ENCODE measurements at regions not wholly inside any gene's neighbourhood (a gene's known extent, or its start where the extent isn't known, plus 50 kb on each side); places are given as distances from the start of the nearest gene placed in this dataset.

DNA sequence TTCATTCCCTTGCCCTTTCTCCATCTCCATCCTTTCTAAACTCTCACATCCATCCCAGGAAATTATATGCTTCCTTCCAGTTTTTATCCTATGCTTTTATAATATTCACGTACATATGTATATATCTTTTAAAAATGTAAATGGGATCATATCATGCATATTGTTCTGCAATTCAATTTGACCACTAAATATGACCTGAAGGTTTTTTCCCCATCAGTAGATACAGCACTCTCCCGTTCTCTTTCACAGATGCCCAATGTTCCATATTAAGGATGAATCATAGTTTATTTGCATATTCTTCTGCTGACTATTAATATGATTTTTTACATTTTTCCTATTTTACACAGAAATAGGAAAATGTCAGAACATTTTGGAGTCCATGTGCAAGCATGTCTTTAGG is 213.3 kb upstream of the PARD3B start:
- CTCF ChIA-PET: no interaction called here
- Histone ChIP-seq H3K27me3 (replicated peaks in 1 of 4; ENCODE audit: control extremely low read depth in 1 of 4, control insufficient read depth in 3 of 4, insufficient read depth in 4 of 4, low read length in 3 of 4) (peaks cover 0 to 3% (median 0%) of the 10 kb centered on the region in 4 experiments), H3K4me2 (replicated peaks; ENCODE audit: low read depth, low read length, poor library complexity, severe bottlenecking) (no peak overlapping the region), H4K20me1 (ENCODE audit: control insufficient read depth, insufficient read depth, low read length, poor library complexity, severe bottlenecking) (no peaks in the 10 kb centered on the region), H3K27ac (ENCODE audit: low read length in 2 of 2) (no peak overlapping the region), H3K36me3 (replicated peaks in 1 of 2; ENCODE audit: control extremely low read depth in 1 of 2, control insufficient read depth in 1 of 2, extremely low read depth in 1 of 2, insufficient read depth in 2 of 2, low read length in 1 of 2) (no peaks in the 10 kb centered on the region), H3K79me2 (ENCODE audit: control insufficient read depth, insufficient read depth, low read length) (no peaks in the 10 kb centered on the region), H3K4me1 (ENCODE audit: control insufficient read depth in 2 of 2, insufficient read depth in 2 of 2, low read length in 2 of 2) (no peaks in the 10 kb centered on the region), H3K9ac (ENCODE audit: low read length) (no peak overlapping the region), H3K9me3 (ENCODE audit: control extremely low read depth in 1 of 3, control insufficient read depth in 2 of 3, insufficient read depth in 1 of 3, low read length in 2 of 3) (no peaks in the 10 kb centered on the region), H3K4me3 (ENCODE audit: control extremely low read depth in 1 of 5, extremely low read depth in 1 of 5, insufficient read depth in 1 of 5, low read depth in 2 of 5, low read length in 4 of 5) (no peak overlapping the region), H2AFZ (ENCODE audit: insufficient read depth, low read depth, low read length, poor library complexity, severe bottlenecking) (no peak overlapping the region)
- no CpG with 5 or more reads among the region's 2 CpGs for WGBS (ENCODE audit: insufficient coverage)
- H3K9me3 Mint-ChIP-seq (ENCODE audit: insufficient read depth): no peaks in the 10 kb centered on the region
- DNase-seq (no peak), ATAC-seq (ENCODE audit: low read depth) (no peak)
- POLR2A ChIA-PET: no interaction called here
- H3K27ac Mint-ChIP-seq: no peak overlapping the region
- no peaks in the 10 kb centered on the region for H3K4me1 Mint-ChIP-seq
- no peak for TF ChIP-seq CTCF (IDR thresholded peaks at IDR 0.05)
- no peak for TF ChIP-seq EZH2 (IDR thresholded peaks at IDR 0.05; ENCODE audit: borderline replicate concordance, insufficient read depth, low read depth, low read length, poor library complexity, severe bottlenecking)
- peaks cover 13% of the 10 kb centered on the region for H3K27me3 Mint-ChIP-seq
- no peak overlapping the region for H3K4me3 Mint-ChIP-seq
- intact Hi-C loops (cut with micrococcal nuclease): no loop called here

GRCh38 chr2:204332706-204333105 is 212.6 kb upstream of the PARD3B start:
- H3K4me1 Mint-ChIP-seq: no peaks in the 10 kb centered on the region
- H3K9me3 ChIP-seq (ENCODE audit: control extremely low read depth in 1 of 3, control insufficient read depth in 2 of 3, insufficient read depth in 1 of 3, low read length in 2 of 3): no peaks in the 10 kb centered on the region
- peaks cover 0 to 3% (median under 1%) of the 10 kb centered on the region in 4 experiments for H3K27me3 ChIP-seq (replicated peaks in 1 of 4; ENCODE audit: control extremely low read depth in 1 of 4, control insufficient read depth in 3 of 4, insufficient read depth in 4 of 4, low read length in 3 of 4)
- H3K27ac ChIP-seq (ENCODE audit: low read length in 2 of 2): no peak overlapping the region
- peaks cover 16% of the 10 kb centered on the region for H3K27me3 Mint-ChIP-seq
- ChIA-PET CTCF (no interaction called here), POLR2A (no interaction called here)
- ATAC-seq (ENCODE audit: low read depth): no peak
- no peaks in the 10 kb centered on the region for H3K36me3 ChIP-seq (replicated peaks in 1 of 2; ENCODE audit: control extremely low read depth in 1 of 2, control insufficient read depth in 1 of 2, extremely low read depth in 1 of 2, insufficient read depth in 2 of 2, low read length in 1 of 2)
- H3K79me2 ChIP-seq (ENCODE audit: control insufficient read depth, insufficient read depth, low read length): no peaks in the 10 kb centered on the region
- H4K20me1 ChIP-seq (ENCODE audit: control insufficient read depth, insufficient read depth, low read length, poor library complexity, severe bottlenecking): no peaks in the 10 kb centered on the region
- intact Hi-C loops (cut with micrococcal nuclease): no loop called here
- no peak overlapping the region for H3K27ac Mint-ChIP-seq
- no peak for DNase-seq
- no peak overlapping the region for H2AFZ ChIP-seq (ENCODE audit: insufficient read depth, low read depth, low read length, poor library complexity, severe bottlenecking)
- TF ChIP-seq EZH2 (IDR thresholded peaks at IDR 0.05; ENCODE audit: borderline replicate concordance, insufficient read depth, low read depth, low read length, poor library complexity, severe bottlenecking): no peak
- H3K4me3 Mint-ChIP-seq: no peak overlapping the region
- H3K9me3 Mint-ChIP-seq (ENCODE audit: insufficient read depth): no peaks in the 10 kb centered on the region
- WGBS (ENCODE audit: insufficient coverage): no CpG with 5 or more reads among the region's 3 CpGs
- H3K4me3 ChIP-seq (ENCODE audit: control extremely low read depth in 1 of 5, extremely low read depth in 1 of 5, insufficient read depth in 1 of 5, low read depth in 2 of 5, low read length in 4 of 5): no peak overlapping the region
- no peak overlapping the region for H3K4me2 ChIP-seq (replicated peaks; ENCODE audit: low read depth, low read length, poor library complexity, severe bottlenecking)
- H3K4me1 ChIP-seq (ENCODE audit: control insufficient read depth in 2 of 2, insufficient read depth in 2 of 2, low read length in 2 of 2): no peaks in the 10 kb centered on the region
- no peak overlapping the region for H3K9ac ChIP-seq (ENCODE audit: low read length)
